Stimulated activated CD4-positive, alpha-beta T cell treated with anti-CD3 and anti-CD28 coated beads, Interleukin-4, amount 100 ng/mL, for 24 hours (primary cell): ENCODE measurements at regions not wholly inside any gene's neighbourhood (a gene's known extent, or its start where the extent isn't known, plus 50 kb on each side); places are given as distances from the start of the nearest gene placed in this dataset.

Experiments
- DNase-seq: peaks from one replicate; pipeline ENCODE4 v3.0.0-alpha.2; 2020

DNA sequence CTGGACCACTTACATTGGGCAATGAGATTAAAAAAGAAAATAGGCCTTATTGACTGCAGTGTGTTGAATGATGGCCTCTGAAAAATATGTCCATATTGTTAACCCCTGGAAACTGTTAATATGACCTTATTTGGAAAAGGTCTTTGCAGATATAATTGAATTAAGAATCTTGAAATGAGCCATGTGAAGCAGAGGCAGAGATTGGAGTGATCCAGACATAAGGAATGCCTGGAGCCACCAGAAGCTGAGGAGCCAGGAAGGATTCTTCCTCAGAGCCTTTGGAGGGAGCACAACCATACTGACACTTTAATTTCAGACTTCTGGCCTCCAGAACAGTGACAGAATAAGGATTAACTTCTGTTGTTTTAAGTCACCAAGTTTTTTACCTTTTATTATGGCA, 510.4 kb upstream of the AGTR1 start:
- no peak for DNase-seq

DNA sequence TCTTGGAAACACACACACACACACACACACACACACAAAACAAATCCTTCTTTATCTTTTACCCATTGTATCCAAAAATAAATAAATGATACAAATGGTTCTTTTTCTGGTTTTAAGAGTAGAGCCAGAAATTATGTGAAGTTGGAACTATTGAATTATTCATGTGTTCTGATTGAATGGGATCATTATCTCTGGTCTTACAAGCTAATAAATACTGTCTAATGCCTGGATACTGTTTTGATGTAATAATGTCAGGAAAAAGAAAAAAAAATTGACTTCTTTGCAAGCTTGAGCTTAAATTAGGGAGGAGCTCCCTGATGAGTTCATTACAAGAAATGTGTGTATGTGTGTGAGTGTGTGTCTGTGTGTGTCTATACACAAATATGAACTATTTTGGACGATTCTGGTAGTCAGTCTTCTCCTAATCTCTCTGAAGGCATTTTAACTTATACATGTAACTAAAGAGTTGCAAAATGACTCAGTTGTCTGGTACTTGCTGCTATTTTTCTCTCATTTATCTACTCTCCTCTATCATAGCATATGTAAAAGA, 507.2 kb upstream of the AGTR1 start:
- DNase-seq: no peak

DNA sequence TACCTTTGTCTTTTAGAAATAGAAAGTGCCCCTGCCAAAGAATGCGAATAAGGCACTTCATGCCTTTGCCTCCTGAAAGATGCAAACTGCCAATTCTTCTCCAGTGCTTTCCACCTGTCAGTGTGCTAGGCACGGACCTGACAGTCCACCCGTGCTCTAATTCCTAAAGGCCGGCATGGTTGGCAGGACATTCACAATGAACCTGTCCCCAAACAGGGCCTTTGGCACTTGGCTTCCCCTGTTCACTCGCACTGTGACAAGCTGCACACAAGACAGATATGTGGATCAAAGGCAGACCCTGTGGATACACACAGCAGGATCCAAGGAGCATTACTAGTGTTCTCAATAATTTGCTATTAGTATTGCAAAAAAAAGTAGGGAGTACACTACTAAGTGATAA, 505.7 kb upstream of the AGTR1 start:
- no peak for DNase-seq

DNA sequence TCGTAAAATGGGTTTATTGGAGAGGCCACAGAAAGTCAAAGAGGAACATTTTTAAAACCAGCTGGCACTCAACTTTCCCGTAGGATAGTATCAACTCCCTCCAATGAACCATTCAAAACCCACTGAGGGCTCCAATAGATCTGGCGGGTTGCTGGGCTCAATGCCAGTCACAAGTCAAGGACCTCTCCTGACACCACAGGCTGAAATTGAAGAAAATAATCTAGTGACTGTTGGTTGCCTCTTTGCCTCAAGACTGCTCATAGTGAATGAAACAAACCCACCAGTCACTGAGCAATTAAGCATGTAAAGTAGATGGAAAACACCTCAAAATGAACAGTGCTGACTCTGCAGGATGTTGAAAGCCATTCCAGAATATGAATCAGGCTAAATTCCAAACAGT, 500.6 kb upstream of the AGTR1 start:
- no peak for DNase-seq

- no peak for DNase-seq
Observed at GRCh38 chr3:148202386-148202785, 495.3 kb upstream of the AGTR1 start.

- no peak for DNase-seq
Observed at GRCh38 chr3:148203297-148204010, 494.2 kb upstream of the AGTR1 start.

DNA sequence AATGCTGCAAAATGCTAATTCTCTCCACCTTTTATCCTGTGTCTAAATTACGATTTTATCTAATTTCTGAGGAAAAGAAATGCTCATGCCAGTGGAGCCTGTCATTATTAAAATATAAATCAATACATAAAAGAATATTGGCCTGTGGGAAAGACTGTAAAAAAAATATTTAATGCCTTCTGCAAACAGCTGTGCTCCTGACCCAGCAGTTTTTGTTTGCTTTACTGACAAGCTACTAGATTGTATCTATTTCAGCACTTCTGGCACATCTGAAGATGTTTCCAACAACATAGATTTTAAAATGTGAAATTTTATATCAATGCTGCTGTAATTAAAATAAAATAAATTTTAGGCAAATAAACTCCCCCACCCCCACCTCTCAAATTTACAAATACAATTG, 493.6 kb upstream of the AGTR1 start:
- no peak for DNase-seq

DNA sequence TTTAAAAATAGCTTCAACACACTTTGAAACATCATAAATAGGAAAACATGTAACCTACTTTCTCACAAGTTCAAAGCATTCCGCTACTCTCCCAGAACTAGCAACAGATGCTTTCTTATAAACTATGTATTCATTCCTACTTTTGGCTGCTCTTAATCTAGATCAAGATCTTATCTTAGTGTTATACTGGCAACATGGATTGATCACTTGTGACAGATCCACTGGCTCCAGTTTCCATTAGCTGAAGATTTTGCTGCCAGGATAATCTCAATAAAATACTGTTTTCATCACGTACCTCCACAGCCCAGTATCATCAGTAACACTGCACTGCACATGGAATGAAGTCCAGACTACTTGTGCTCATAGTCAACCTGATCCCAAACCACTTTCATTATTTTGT, 491.7 kb upstream of the AGTR1 start:
- no peak for DNase-seq

DNA sequence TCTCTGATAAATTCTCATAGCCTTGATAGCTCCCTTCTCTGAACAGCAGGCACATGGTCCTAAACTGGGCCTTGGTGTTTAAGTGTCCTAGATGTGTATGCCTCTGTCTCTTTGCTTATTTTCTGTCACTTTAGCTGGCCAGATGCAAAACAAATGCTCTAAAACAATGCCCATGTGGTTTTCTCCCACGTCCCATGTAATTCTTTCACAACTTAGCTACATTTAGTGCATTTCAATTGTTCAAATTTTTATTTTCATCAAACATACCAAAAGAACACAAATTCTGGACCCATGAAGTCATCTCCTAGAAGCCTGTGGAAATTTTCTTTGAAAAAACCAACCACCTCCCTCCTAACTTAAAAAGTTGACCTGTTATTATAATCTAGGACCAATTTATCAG, 491.3 kb upstream of the AGTR1 start:
- DNase-seq: no peak

DNA sequence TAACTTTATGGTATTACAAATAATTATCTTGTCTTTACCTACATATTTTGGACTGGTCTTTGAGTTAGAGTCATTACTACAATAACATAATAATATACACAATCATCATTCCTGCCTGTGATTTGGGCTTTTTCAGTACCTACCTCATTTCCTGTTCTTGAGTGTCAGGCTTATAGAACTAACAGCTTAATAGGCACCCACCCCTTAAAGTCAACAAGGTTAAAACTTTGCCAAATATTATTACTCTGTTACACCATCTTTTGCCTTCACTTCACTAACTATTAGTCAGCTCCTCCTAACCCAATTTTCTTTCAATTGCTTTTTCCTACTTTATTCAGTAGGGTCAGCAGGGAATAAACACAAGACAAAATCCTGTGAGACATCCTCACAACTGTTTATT, 488.7 kb upstream of the AGTR1 start:
- no peak for DNase-seq

GRCh38 chr3:148211725-148212124, 486.0 kb upstream of the AGTR1 start:
- DNase-seq: no peak

DNA sequence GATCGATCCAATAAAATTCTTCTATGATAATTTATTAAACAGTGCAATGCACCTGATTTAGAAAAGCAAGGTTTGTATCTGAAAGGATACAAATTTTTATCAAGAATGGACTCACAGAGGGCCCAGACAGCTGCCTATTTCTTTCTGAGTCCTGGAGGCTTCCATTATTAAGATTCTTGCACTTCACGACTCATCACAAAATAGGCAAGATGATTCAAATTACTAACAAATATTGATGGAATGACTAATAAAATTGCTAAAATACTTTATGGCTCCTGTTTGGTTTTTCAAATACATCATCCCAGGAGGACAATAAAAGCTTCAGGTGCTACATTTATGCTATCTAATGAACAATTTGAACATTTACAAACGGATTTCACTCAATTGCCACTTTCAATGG, 483.0 kb upstream of the AGTR1 start:
- DNase-seq: no peak

DNA sequence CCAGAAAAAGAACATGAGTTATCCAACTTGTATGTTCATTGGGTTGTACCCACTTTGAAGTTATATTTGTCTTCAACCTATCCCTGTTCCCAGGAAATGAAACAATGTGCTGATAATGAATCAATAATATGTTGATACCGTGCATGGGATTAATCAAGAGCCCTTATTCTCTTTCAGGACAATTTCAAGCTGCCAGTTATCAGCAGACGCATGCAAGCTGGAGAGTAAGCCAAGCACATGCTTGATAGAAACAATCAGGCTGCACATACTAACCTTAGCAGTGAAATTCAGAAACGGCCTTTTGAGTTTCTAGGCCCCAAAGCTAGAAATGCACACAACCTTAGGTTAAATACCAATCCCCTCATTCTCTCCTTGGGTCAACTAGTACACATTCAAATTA, 480.4 kb upstream of the AGTR1 start:
- no peak for DNase-seq

DNA sequence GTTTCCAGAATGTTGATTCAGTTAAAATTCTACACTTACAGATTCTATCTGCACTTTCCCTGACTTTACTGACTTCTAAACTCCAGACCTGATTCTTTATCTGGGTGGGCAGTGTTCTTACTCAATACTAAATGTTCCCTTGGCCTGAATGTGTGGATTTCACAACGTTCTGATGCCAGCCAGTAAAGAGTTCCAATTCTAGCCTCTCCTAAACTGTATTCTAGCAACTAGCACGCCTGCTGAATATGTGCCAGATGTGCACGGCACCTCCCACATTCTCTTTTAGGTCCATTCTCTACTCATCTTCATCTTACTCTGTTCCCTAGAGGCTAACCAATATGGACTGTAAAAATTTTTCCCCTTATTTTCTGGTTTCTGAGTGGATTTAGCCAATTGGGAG, 479.5 kb upstream of the AGTR1 start:
- DNase-seq: no peak

GRCh38 chr3:148219999-148220398, 477.7 kb upstream of the AGTR1 start:
- no peak for DNase-seq

- DNase-seq: no peak
Observed at GRCh38 chr3:148221303-148221702, 476.4 kb upstream of the AGTR1 start.

DNA sequence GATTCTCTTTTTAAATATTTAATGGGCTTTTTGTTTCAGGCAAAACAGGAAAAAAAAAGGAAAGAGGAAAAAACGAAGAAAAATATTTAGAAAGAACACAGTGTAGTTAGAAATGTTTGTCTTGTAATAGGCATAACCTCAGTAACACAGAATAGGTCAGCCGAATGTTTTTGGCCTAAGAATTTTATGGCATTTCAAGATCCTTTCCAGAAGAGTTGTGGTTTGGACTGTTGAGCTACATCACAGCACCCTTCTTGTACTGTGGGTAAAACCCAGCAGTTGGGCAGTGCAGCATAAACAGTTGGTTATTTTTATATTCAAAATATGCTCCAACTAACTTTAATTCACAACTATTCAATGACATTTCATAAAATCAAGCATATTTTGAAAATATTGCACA, 474.4 kb upstream of the AGTR1 start:
- DNase-seq: no peak

- no peak for DNase-seq
Observed at GRCh38 chr3:148226246-148226645, 471.5 kb upstream of the AGTR1 start.

GRCh38 chr3:148227534-148227933, 470.2 kb upstream of the AGTR1 start:
- no peak for DNase-seq

DNA sequence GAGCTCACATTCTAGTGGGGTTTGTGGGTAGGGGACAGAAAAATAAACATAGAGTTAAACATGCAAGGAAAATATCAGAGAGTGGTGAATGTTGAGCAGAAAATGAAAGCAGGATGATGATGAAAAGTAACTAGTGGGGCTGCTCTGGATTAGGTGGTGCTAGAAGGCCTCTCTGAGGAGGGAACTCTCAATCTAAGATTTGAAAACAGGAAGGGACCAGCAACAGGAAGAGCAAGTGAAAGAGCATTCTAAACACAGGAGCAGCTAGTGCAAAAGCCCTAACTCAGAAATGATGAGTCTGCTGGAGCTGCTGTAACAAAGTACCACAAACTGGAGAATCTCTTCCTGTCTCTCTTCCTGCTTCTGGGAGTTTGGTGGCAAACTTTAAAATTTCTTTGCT, 468.6 kb upstream of the AGTR1 start:
- no peak for DNase-seq

DNA sequence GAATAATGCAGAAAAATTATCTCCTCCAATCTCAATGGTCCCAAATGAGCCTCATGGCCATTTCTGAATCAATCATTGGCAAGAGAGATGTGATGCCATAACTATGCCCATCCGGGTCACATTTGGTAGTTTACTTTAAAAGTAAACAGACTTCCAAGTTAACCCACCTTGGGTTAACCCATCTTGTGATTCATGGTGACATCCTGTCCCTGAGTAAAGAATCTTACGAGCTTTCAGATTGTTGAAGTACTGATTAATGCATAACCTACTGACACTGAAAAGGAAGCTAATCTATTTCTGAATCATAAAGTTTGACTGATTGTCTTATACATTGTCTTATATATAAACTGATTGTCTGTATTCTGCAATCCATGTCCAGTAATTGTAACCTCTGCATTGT, 467.2 kb upstream of the AGTR1 start:
- no peak for DNase-seq

- DNase-seq: no peak
Observed at GRCh38 chr3:148232389-148232788, 465.3 kb upstream of the AGTR1 start.

DNA sequence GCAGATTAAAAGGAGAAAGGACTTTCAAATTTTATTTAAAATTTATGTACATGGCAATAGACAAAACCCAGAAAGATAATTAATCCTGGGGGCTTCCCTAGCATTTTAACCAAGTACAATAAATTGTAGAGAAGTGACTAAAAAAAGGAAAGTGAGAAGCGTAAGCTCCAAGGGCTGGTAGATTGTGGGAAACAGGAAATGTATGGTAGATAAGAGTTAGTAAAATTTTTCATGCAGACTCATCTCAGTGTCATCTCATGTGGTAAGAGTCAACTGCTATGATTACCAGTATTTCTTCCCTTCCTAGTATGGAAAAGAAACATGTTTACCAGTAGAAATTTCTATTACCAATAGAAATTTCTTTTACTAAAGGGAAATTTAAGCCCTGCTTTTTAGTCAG, 464.3 kb upstream of the AGTR1 start:
- DNase-seq: no peak

- DNase-seq: no peak
Observed at GRCh38 chr3:148234536-148234935, 463.2 kb upstream of the AGTR1 start.

DNA sequence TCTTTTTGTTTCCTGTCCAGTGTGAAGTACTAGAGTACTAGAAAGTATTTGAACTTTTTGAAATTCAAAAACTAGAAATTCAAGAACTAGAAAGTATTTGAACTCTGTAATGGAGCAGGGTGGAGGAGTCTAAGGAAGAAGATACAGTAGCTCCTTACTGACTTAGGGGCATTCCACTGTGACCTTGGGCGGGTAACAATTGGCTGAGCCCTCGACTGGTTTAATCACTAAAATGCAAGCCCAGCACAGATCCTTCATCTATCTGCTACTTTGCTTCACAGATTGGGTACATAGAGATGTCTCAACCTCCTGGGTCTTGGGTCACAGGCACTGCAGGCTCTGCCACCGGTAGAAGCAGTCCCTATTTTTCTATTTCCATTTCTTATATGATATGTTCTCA, 462.1 kb upstream of the AGTR1 start:
- DNase-seq: no peak
